NCI-H2081 (cell line): ENCODE measurements at regions not wholly inside any gene's neighbourhood (a gene's known extent, or its start where the extent isn't known, plus 50 kb on each side); places are given as distances from the start of the nearest gene placed in this dataset.
"Not testable (repeated sequence)": the region's sequence is repeated elsewhere in the genome, so short reads cannot be mapped to it uniquely, and the experiment has no call there.

Experiments used
- DNase-seq, 2 experiments: peaks; one replicate each; lab custom pipeline; 2025; lab: John Stamatoyannopoulos, UW

- not testable (repeated sequence) for DNase-seq
Observed at GRCh38 chr11:37431633-37432230, 833.7 kb upstream of the RAG2 start.

- not testable (repeated sequence) for DNase-seq
Observed at GRCh38 chr11:37430966-37431632, 833.1 kb upstream of the RAG2 start.

- no peak for DNase-seq
Observed at GRCh38 chr11:37422511-37422910, 824.5 kb upstream of the RAG2 start.

- no peak for DNase-seq
Observed at GRCh38 chr11:37411289-37411688, 813.3 kb upstream of the RAG2 start.

- no peak for DNase-seq
Observed at GRCh38 chr11:37409124-37409523, 811.1 kb upstream of the RAG2 start.

GRCh38 chr11:37407461-37407860 lies 809.4 kb upstream of the RAG2 start:
- DNase-seq: no peak

GRCh38 chr11:37406651-37407050 lies 808.6 kb upstream of the RAG2 start:
- no peak for DNase-seq

GRCh38 chr11:37404231-37404630 lies 806.2 kb upstream of the RAG2 start:
- DNase-seq: no peak

- DNase-seq: no peak
Observed at GRCh38 chr11:37402663-37403062, 804.6 kb upstream of the RAG2 start.

GRCh38 chr11:37394236-37394870 lies 796.3 kb upstream of the RAG2 start:
- DNase-seq: no peak

- DNase-seq: no peak
Observed at GRCh38 chr11:37391615-37392014, 793.6 kb upstream of the RAG2 start.

GRCh38 chr11:37390576-37391083 lies 792.6 kb upstream of the RAG2 start:
- no peak for DNase-seq

- no peak for DNase-seq
Observed at GRCh38 chr11:37378958-37379357, 780.9 kb upstream of the RAG2 start.

- DNase-seq: no peak
Observed at GRCh38 chr11:37372667-37373066, 774.6 kb upstream of the RAG2 start.

- DNase-seq: no peak
Observed at GRCh38 chr11:37371346-37371970, 773.4 kb upstream of the RAG2 start.

GRCh38 chr11:37370817-37371216 lies 772.8 kb upstream of the RAG2 start:
- DNase-seq: no peak

- DNase-seq: no peak
Observed at GRCh38 chr11:37364246-37364839, 766.3 kb upstream of the RAG2 start.

- no peak for DNase-seq
Observed at GRCh38 chr11:37353192-37353591, 755.2 kb upstream of the RAG2 start.

GRCh38 chr11:37352485-37352884 lies 754.4 kb upstream of the RAG2 start:
- DNase-seq: no peak

- DNase-seq: no peak
Observed at GRCh38 chr11:37343290-37343689, 745.3 kb upstream of the RAG2 start.

GRCh38 chr11:37336401-37336800 lies 738.4 kb upstream of the RAG2 start:
- no peak for DNase-seq

- DNase-seq: no peak
Observed at GRCh38 chr11:37333345-37333744, 735.3 kb upstream of the RAG2 start.
